Activated T-helper 2 cell treated with anti-CD3 and anti-CD28 coated beads, Interferon-gamma antibody, Interleukin-2, Interleukin-4, amounts not matched to agents 10 μg/mL and 5 μg/mL and 100 μg/mL, durations not matched to agents 14 hours and 24 hours and 36 hours (primary cell): ENCODE measurements at regions not wholly inside any gene's neighbourhood (a gene's known extent, or its start where the extent isn't known, plus 50 kb on each side); places are given as distances from the start of the nearest gene placed in this dataset.
A peak's percentile ranks its signal among the peaks of the same experiment; 100 is the strongest.

Experiments
- DNase-seq: peaks from one replicate; pipeline ENCODE4 v3.0.0; 2021; ENCODE audit warnings: low spot score
- H3K27ac Mint-ChIP-seq: one replicate; pipeline ENCODE4 v1.8.0; 2021; ENCODE audit warnings: mixed read lengths
- H3K27me3 Mint-ChIP-seq: one replicate; pipeline ENCODE4 v1.8.0; 2021; ENCODE audit warnings: low read depth, mixed read lengths
- H3K36me3 Mint-ChIP-seq: one replicate; pipeline ENCODE4 v1.8.0; 2021; ENCODE audit warnings: low read depth, mixed read lengths
- H3K4me1 Mint-ChIP-seq: one replicate; pipeline ENCODE4 v1.8.0; 2021; ENCODE audit warnings: low read depth, mixed read lengths
- H3K4me3 Mint-ChIP-seq: one replicate; pipeline ENCODE4 v1.8.0; 2021; ENCODE audit warnings: low read depth, mild to moderate bottlenecking, moderate library complexity, mixed read lengths
- H3K9me3 Mint-ChIP-seq: one replicate; pipeline ENCODE4 v1.8.0; 2021; ENCODE audit warnings: mixed read lengths
- intact Hi-C: fragments of 100-400 bp; cut with micrococcal nuclease; formaldehyde crosslinking; loops from one replicate; pipeline ENCODE4 v1.15.1; 2023

GRCh38 chr5:93886098-93886806, 144.9 kb upstream of the POU5F2 start:
- Mint-ChIP-seq H3K27ac (no peak overlapping the region), H3K9me3 (no peaks in the 10 kb centered on the region)

GRCh38 chr5:93884254-93884653, 142.9 kb upstream of the POU5F2 start:
- DNase-seq: no peak
- peaks cover 11% of the 10 kb centered on the region for H3K4me1 Mint-ChIP-seq
- no peaks in the 10 kb centered on the region for H3K27me3 Mint-ChIP-seq
- H3K36me3 Mint-ChIP-seq: no peaks in the 10 kb centered on the region
- intact Hi-C loops: no loop called here
- no peaks in the 10 kb centered on the region for H3K9me3 Mint-ChIP-seq
- no peak overlapping the region for H3K4me3 Mint-ChIP-seq
- no peak overlapping the region for H3K27ac Mint-ChIP-seq

More at GRCh38 chr5:93886098-93886806, 144.9 kb upstream of the POU5F2 start:
- H3K4me3 Mint-ChIP-seq: no peak overlapping the region
- H3K27me3 Mint-ChIP-seq: no peaks in the 10 kb centered on the region
- intact Hi-C loops: no loop called here
- no peaks in the 10 kb centered on the region for H3K36me3 Mint-ChIP-seq
- H3K4me1 Mint-ChIP-seq: peaks cover 11% of the 10 kb centered on the region
- no peak for DNase-seq

DNA sequence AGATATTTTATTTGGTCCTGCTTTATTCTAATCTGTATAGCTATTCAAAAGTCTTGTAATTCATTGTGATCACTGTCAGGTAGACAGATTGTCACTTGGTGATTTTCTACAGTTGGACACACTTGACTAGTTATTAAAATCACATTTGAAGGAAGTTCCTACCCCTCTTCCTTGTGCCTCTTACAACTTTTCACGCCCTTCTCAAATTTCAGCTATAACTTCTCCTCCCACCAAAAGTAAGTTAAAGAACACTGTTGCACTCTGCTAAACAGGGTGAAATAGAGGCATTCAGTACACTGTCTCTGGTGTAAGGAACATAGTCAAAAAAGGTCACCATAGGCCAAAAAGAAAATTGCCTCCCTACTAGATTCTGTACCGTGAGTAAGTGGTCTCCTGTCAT, 142.1 kb upstream of the POU5F2 start:
- intact Hi-C loops: no loop called here
- Mint-ChIP-seq H3K36me3 (no peaks in the 10 kb centered on the region), H3K4me3 (no peak overlapping the region), H3K27ac (no peak overlapping the region), H3K27me3 (no peaks in the 10 kb centered on the region), H3K4me1 (peaks cover 11% of the 10 kb centered on the region), H3K9me3 (no peaks in the 10 kb centered on the region)
- DNase-seq: no peak

- Mint-ChIP-seq H3K36me3 (peaks cover 4% of the 10 kb centered on the region), H3K4me3 (no peak overlapping the region), H3K27me3 (no peaks in the 10 kb centered on the region), H3K27ac (no peak overlapping the region), H3K9me3 (no peaks in the 10 kb centered on the region), H3K4me1 (peaks cover 15% of the 10 kb centered on the region)
- intact Hi-C loops: no loop called here
- DNase-seq: no peak
Measured at GRCh38 chr5:93875693-93876092, 134.3 kb upstream of the POU5F2 start.

- H3K9me3 Mint-ChIP-seq: no peaks in the 10 kb centered on the region
- intact Hi-C loops: no loop called here
- no peak overlapping the region for H3K4me3 Mint-ChIP-seq
- DNase-seq: no peak
- peaks cover 4% of the 10 kb centered on the region for H3K36me3 Mint-ChIP-seq
- H3K27ac Mint-ChIP-seq: peak overlapping the region; percentile 53
- no peaks in the 10 kb centered on the region for H3K27me3 Mint-ChIP-seq
- peaks cover 15% of the 10 kb centered on the region for H3K4me1 Mint-ChIP-seq
Measured at GRCh38 chr5:93874491-93874890, 133.1 kb upstream of the POU5F2 start.

GRCh38 chr5:93874080-93874479, 132.7 kb upstream of the POU5F2 start:
- peaks cover 4% of the 10 kb centered on the region for H3K36me3 Mint-ChIP-seq
- H3K4me1 Mint-ChIP-seq: peaks cover 15% of the 10 kb centered on the region
- no peaks in the 10 kb centered on the region for H3K27me3 Mint-ChIP-seq
- DNase-seq: no peak
- H3K27ac Mint-ChIP-seq: peak overlapping the region; percentile 53
- H3K9me3 Mint-ChIP-seq: no peaks in the 10 kb centered on the region
- intact Hi-C loops: no loop called here
- H3K4me3 Mint-ChIP-seq: no peak overlapping the region

- Mint-ChIP-seq H3K9me3 (no peaks in the 10 kb centered on the region), H3K27me3 (no peaks in the 10 kb centered on the region), H3K4me1 (peaks cover 15% of the 10 kb centered on the region), H3K4me3 (no peak overlapping the region), H3K36me3 (peaks cover 4% of the 10 kb centered on the region), H3K27ac (no peak overlapping the region)
- intact Hi-C loops: no loop called here
- no peak for DNase-seq
Measured at GRCh38 chr5:93873211-93873736, 131.9 kb upstream of the POU5F2 start.

GRCh38 chr5:93870649-93871048, 129.2 kb upstream of the POU5F2 start:
- H3K27ac Mint-ChIP-seq: no peak overlapping the region
- H3K36me3 Mint-ChIP-seq: no peaks in the 10 kb centered on the region
- no peak overlapping the region for H3K4me3 Mint-ChIP-seq
- DNase-seq: no peak
- H3K27me3 Mint-ChIP-seq: no peaks in the 10 kb centered on the region
- H3K9me3 Mint-ChIP-seq: no peaks in the 10 kb centered on the region
- intact Hi-C loops: no loop called here
- H3K4me1 Mint-ChIP-seq: peaks cover 15% of the 10 kb centered on the region

- Mint-ChIP-seq H3K4me1 (peaks cover 3% of the 10 kb centered on the region), H3K4me3 (no peak overlapping the region), H3K27ac (no peak overlapping the region), H3K27me3 (no peaks in the 10 kb centered on the region), H3K9me3 (no peaks in the 10 kb centered on the region), H3K36me3 (no peaks in the 10 kb centered on the region)
- intact Hi-C loops: no loop called here
- no peak for DNase-seq
Measured at GRCh38 chr5:93868851-93869250, 127.5 kb upstream of the POU5F2 start.

- peaks cover 3% of the 10 kb centered on the region for H3K9me3 Mint-ChIP-seq
- no peak overlapping the region for H3K4me3 Mint-ChIP-seq
- no peaks in the 10 kb centered on the region for H3K27me3 Mint-ChIP-seq
- no peaks in the 10 kb centered on the region for H3K36me3 Mint-ChIP-seq
- no peak overlapping the region for H3K27ac Mint-ChIP-seq
- no peaks in the 10 kb centered on the region for H3K4me1 Mint-ChIP-seq
- intact Hi-C loops: no loop called here
- DNase-seq: no peak
Measured at GRCh38 chr5:93850311-93850710, 108.9 kb upstream of the POU5F2 start.

DNA sequence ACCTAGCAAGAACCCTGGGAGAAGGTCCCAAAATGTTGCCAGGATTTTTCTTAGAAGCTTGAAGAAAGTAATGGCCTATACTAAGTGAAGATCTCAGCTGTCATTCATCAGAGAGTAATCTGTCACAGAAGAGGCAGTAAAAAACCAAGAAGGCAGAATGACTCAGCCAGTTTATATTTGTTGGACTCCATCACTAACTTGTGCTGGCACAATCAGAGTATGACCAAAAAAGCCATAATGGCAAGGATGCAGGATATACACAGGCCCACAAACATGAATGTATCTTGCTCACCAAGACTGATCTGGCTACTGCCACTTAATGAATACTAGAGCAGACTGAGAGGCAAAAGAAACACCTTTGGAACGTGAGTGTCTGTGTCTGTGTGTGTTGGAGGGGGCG, 104.0 kb upstream of the POU5F2 start:
- intact Hi-C loops: no loop called here
- Mint-ChIP-seq H3K27ac (no peak overlapping the region), H3K36me3 (peaks cover 12% of the 10 kb centered on the region), H3K4me1 (no peaks in the 10 kb centered on the region), H3K27me3 (no peaks in the 10 kb centered on the region), H3K4me3 (no peak overlapping the region), H3K9me3 (peaks cover 27% of the 10 kb centered on the region)
- no peak for DNase-seq

GRCh38 chr5:93831449-93831848, 90.0 kb upstream of the POU5F2 start:
- no peak overlapping the region for H3K4me3 Mint-ChIP-seq
- peaks cover 4% of the 10 kb centered on the region for H3K36me3 Mint-ChIP-seq
- no peaks in the 10 kb centered on the region for H3K4me1 Mint-ChIP-seq
- DNase-seq: no peak
- no peak overlapping the region for H3K27ac Mint-ChIP-seq
- peaks cover 14% of the 10 kb centered on the region for H3K9me3 Mint-ChIP-seq
- intact Hi-C loops: no loop called here
- H3K27me3 Mint-ChIP-seq: no peaks in the 10 kb centered on the region

DNA sequence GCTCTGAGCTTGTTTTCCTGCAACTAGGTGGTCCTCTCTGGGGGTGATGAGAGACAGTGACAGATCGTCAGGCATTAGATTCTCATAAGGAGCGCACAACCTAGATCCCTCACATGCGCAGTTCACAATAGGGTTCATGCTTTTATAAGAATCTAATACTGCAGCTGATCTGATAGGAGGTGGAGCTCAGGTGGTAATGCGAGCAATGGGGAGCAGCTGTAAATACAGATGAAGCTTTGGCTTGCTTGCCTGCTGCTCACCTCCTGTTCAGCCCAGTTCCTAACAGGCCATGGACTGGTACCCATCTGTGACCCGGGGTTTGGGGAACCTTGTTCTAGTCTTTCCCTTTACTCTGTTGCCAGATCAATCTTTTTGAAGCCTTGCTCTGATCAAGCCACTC, 89.5 kb upstream of the POU5F2 start:
- H3K27ac Mint-ChIP-seq: no peak overlapping the region
- peaks cover 14% of the 10 kb centered on the region for H3K9me3 Mint-ChIP-seq
- intact Hi-C loops: no loop called here
- no peak overlapping the region for H3K4me3 Mint-ChIP-seq
- no peaks in the 10 kb centered on the region for H3K27me3 Mint-ChIP-seq
- DNase-seq: no peak
- H3K36me3 Mint-ChIP-seq: peaks cover 4% of the 10 kb centered on the region
- H3K4me1 Mint-ChIP-seq: no peaks in the 10 kb centered on the region
